ENCODE measurements at regions not wholly inside any gene's neighbourhood (a gene's known extent, or its start where the extent isn't known, plus 50 kb on each side); places are given as distances from the start of the nearest gene placed in this dataset.

- no peak for DNase-seq (ENCODE audit: low read depth in 2 of 2)
Observed at GRCh38 chr21:16834791-16835190, 678.1 kb upstream of the CXADR start.

GRCh38 chr21:16837321-16837720 is 675.5 kb upstream of the CXADR start:
- DNase-seq (ENCODE audit: low read depth in 2 of 2): no peak

- DNase-seq (ENCODE audit: low read depth in 2 of 2): no peak
Observed at GRCh38 chr21:16837721-16838120, 675.1 kb upstream of the CXADR start.

- no peak for DNase-seq (ENCODE audit: low read depth in 2 of 2)
Observed at GRCh38 chr21:16838331-16838730, 674.5 kb upstream of the CXADR start.

- no peak for DNase-seq (ENCODE audit: low read depth in 2 of 2)
Observed at GRCh38 chr21:16840538-16840937, 672.3 kb upstream of the CXADR start.

- DNase-seq (ENCODE audit: low read depth in 2 of 2): no peak
Observed at GRCh38 chr21:16841975-16842695, 670.7 kb upstream of the CXADR start.

GRCh38 chr21:16842696-16843035 is 670.2 kb upstream of the CXADR start:
- no peak for DNase-seq (ENCODE audit: low read depth in 2 of 2)

- no peak for DNase-seq (ENCODE audit: low read depth in 2 of 2)
Observed at GRCh38 chr21:16847211-16847610, 665.6 kb upstream of the CXADR start.

GRCh38 chr21:16851054-16851453 is 661.8 kb upstream of the CXADR start:
- no peak for DNase-seq (ENCODE audit: low read depth in 2 of 2)

GRCh38 chr21:16855164-16855667 is 657.6 kb upstream of the CXADR start:
- DNase-seq (ENCODE audit: low read depth in 2 of 2): no peak

- DNase-seq (ENCODE audit: low read depth in 2 of 2): no peak
Observed at GRCh38 chr21:16863362-16863905, 649.4 kb upstream of the CXADR start.

GRCh38 chr21:16863908-16864307 is 648.9 kb upstream of the CXADR start:
- no peak for DNase-seq (ENCODE audit: low read depth in 2 of 2)

GRCh38 chr21:16865632-16866031 is 647.2 kb upstream of the CXADR start:
- no peak for DNase-seq (ENCODE audit: low read depth in 2 of 2)

GRCh38 chr21:16866851-16867250 is 646.0 kb upstream of the CXADR start:
- DNase-seq (ENCODE audit: low read depth in 2 of 2): no peak

GRCh38 chr21:16870103-16870502 is 642.7 kb upstream of the CXADR start:
- no peak for DNase-seq (ENCODE audit: low read depth in 2 of 2)

GRCh38 chr21:16872616-16873015 is 640.2 kb upstream of the CXADR start:
- DNase-seq (ENCODE audit: low read depth in 2 of 2): no peak

GRCh38 chr21:16873176-16873575 is 639.7 kb upstream of the CXADR start:
- DNase-seq (ENCODE audit: low read depth in 2 of 2): no peak

GRCh38 chr21:16873596-16873995 is 639.2 kb upstream of the CXADR start:
- no peak for DNase-seq (ENCODE audit: low read depth in 2 of 2)

- no peak for DNase-seq (ENCODE audit: low read depth in 2 of 2)
Observed at GRCh38 chr21:16879479-16879878, 633.4 kb upstream of the CXADR start.

- DNase-seq (ENCODE audit: low read depth in 2 of 2): no peak
Observed at GRCh38 chr21:16891821-16892220, 621.0 kb upstream of the CXADR start.

GRCh38 chr21:16900685-16901084 is 612.2 kb upstream of the CXADR start:
- no peak for DNase-seq (ENCODE audit: low read depth in 2 of 2)

- DNase-seq (ENCODE audit: low read depth in 2 of 2): no peak
Observed at GRCh38 chr21:16908077-16908476, 604.8 kb upstream of the CXADR start.

GRCh38 chr21:16910435-16911165 is 602.2 kb upstream of the CXADR start:
- no peak for DNase-seq (ENCODE audit: low read depth in 2 of 2)

Measured in stimulated activated CD8-positive, alpha-beta memory T cell treated with anti-CD3 and anti-CD28 coated beads, Interleukin-15, amount 100 ng/mL, for 48 hours (primary cell).